ENCODE measurements at regions not wholly inside any gene's neighbourhood (a gene's known extent, or its start where the extent isn't known, plus 50 kb on each side); places are given as distances from the start of the nearest gene placed in this dataset.

DNA sequence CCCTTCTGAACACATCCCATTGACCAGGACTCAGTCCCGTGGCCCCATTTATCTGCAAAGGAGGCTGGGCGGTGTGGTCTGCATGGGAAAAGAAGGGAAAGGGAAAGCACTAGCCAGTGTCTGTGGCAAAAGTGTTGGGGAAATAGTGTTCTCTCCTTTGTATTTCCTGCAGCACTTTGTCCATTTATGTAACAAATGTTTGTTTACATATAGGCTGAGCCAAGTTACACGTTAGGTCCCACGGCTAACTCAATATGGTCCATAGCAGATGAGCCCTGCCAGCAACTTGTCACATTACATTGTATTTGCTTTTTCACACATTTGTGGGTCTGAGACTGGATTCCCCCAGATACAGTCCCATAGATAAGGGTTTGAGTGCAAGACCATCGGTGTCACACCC is 260.5 kb downstream of the MSX2 start:
- in situ Hi-C loops (cut with HindIII; ENCODE audit: low sequenced_read_pairs), result no loop called here
- DNase-seq (ENCODE audit: low read depth), result no peak
- H3K4me3 ChIP-seq (ENCODE audit: low read depth, low read length), result no peak overlapping the region
- TF ChIP-seq, protein P1, sequence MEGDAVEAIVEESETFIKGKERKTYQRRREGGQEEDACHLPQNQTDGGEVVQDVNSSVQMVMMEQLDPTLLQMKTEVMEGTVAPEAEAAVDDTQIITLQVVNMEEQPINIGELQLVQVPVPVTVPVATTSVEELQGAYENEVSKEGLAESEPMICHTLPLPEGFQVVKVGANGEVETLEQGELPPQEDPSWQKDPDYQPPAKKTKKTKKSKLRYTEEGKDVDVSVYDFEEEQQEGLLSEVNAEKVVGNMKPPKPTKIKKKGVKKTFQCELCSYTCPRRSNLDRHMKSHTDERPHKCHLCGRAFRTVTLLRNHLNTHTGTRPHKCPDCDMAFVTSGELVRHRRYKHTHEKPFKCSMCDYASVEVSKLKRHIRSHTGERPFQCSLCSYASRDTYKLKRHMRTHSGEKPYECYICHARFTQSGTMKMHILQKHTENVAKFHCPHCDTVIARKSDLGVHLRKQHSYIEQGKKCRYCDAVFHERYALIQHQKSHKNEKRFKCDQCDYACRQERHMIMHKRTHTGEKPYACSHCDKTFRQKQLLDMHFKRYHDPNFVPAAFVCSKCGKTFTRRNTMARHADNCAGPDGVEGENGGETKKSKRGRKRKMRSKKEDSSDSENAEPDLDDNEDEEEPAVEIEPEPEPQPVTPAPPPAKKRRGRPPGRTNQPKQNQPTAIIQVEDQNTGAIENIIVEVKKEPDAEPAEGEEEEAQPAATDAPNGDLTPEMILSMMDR (IDR thresholded peaks at IDR 0.05; ENCODE audit: low read depth, low read length, missing control alignments), result no peak

DNA sequence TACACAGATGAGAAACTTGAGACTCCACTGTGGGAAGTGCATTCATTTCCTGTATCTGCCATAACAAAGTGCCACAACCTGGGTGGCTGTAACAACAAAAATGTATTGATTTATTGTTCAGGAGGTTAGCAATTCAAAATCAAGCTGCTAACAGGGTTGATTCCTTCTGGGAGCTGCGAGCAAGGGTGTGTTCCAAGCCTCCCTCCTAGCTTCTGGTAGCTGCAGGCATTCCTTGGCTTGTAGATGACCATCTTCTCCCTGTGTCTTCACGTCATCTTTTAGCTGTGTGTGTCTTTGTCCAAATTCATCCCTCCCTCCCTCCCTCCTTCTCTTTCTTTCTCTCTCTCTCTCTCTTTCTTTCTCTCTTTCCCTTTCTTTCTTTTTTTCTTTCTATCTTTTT is 258.1 kb downstream of the MSX2 start:
- DNase-seq (ENCODE audit: low read depth), result no peak
- in situ Hi-C loops (cut with HindIII; ENCODE audit: low sequenced_read_pairs), result no loop called here
- TF ChIP-seq, protein P1 (IDR thresholded peaks at IDR 0.05; ENCODE audit: low read depth, low read length, missing control alignments), result no peak
- H3K4me3 ChIP-seq (ENCODE audit: low read depth, low read length), result no peak overlapping the region

DNA sequence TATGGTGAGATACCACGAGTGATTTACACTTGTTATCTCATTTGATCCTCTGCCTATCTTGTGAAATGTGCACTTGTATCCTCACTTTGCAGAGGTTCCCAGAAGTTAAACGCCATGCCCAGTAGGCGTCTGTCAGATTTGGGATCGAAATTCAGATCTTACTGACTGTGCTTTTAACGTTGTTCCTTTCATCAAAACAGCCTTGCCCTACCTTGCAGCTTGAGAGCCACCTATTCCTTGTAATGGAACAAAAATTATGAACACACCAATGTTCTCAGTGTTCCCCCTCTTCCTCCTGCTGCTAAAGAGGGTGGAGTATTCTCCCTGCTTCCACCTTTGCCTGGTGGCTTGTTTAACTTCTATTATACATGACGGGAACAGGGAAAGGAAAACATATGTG is 257.0 kb downstream of the MSX2 start:
- H3K4me3 ChIP-seq (ENCODE audit: low read depth, low read length), result no peak overlapping the region
- in situ Hi-C loops (cut with HindIII; ENCODE audit: low sequenced_read_pairs), result no loop called here
- TF ChIP-seq, protein P1 (IDR thresholded peaks at IDR 0.05; ENCODE audit: low read depth, low read length, missing control alignments), result no peak
- DNase-seq (ENCODE audit: low read depth), result no peak

DNA sequence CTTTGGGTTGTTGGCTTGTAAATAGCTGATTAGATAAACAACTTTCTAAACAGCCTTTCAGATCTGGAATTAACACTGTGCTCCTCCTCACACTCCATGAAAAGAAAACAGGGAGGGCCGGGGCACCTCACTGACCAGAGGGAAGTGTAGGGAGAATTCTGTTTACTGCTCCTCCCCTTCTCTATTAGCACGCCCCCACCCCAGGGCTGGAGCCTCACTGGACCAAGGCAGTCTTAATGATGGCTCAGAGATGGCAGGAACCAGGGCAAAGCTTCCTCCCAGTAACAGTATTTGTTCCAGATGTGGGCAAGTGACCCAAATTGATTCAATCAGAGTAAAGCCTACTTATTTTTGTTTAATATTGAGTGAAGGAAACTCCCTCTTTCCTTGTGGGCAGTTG is 256.6 kb downstream of the MSX2 start:
- in situ Hi-C loops (cut with HindIII; ENCODE audit: low sequenced_read_pairs), result no loop called here
- no peak overlapping the region for H3K4me3 ChIP-seq (ENCODE audit: low read depth, low read length)
- DNase-seq (ENCODE audit: low read depth), result no peak
- TF ChIP-seq, protein P1 (IDR thresholded peaks at IDR 0.05; ENCODE audit: low read depth, low read length, missing control alignments), result no peak

DNA sequence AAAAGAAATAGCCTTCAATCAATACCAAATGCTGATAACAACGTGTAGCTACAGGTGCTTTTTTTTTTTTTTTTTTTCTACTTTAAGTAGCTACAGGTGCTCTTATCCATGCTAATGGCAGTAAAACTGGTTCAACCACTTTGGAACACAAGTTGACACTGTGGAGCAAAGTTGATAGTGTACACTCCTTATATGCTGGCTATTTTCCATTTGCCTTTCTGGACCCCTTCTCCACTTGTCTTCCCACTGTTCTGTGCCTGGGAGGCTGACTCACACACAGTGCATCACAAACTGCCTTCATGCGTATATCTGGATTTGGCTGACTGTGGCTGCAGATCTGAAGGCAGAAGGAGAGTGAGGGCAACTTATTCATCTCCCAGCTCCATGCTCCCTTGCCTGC is 247.9 kb downstream of the MSX2 start:
- H3K4me3 ChIP-seq (ENCODE audit: low read depth, low read length), result no peak overlapping the region
- no peak for DNase-seq (ENCODE audit: low read depth)
- TF ChIP-seq, protein P1 (IDR thresholded peaks at IDR 0.05; ENCODE audit: low read depth, low read length, missing control alignments), result no peak
- in situ Hi-C loops (cut with HindIII; ENCODE audit: low sequenced_read_pairs), result no loop called here

DNA sequence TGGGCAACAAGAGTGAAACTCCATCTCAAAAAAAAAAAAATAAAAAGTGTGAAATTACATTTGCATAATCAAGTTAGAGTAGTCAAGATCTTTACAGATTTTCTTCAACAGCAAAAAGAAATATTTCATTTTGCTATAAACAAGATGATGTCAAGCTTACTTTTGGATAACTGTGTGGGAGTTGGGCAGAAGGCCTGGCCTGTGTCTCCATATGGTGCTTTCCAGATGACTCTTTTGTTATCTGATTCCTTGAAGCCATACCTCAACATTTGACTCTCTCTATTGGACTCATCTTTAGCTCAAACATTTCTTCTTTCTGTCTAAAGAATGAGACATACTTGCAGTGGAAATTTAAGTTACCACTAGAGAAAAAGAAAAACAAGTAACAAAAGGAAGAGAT is 246.8 kb downstream of the MSX2 start:
- no peak overlapping the region for H3K4me3 ChIP-seq (ENCODE audit: low read depth, low read length)
- in situ Hi-C loops (cut with HindIII; ENCODE audit: low sequenced_read_pairs), result no loop called here
- no peak for DNase-seq (ENCODE audit: low read depth)
- TF ChIP-seq, protein P1 (IDR thresholded peaks at IDR 0.05; ENCODE audit: low read depth, low read length, missing control alignments), result no peak

DNA sequence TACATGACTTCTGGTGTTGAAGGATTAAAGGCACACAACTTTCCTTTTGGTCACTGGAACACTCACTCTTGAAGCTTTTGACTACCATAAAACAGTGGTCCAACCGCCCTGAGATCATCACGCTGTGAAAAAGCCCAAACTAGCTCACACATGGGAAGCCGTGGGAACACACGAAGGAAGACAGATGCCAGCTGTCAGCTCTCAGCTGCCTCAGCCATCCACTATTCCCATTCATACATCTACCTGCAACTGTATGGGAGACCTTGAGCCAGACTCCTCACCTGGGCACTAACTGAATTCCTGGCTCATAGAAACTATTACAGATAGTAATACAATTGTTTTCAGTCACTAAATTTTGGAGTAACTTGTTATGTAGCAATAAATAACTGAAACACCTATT is 246.1 kb downstream of the MSX2 start:
- no peak for DNase-seq (ENCODE audit: low read depth)
- in situ Hi-C loops (cut with HindIII; ENCODE audit: low sequenced_read_pairs), result no loop called here
- TF ChIP-seq, protein P1 (IDR thresholded peaks at IDR 0.05; ENCODE audit: low read depth, low read length, missing control alignments), result no peak
- no peak overlapping the region for H3K4me3 ChIP-seq (ENCODE audit: low read depth, low read length)
